HepG2 (cell line): ENCODE measurements at regions not wholly inside any gene's neighbourhood (a gene's known extent, or its start where the extent isn't known, plus 50 kb on each side); places are given as distances from the start of the nearest gene placed in this dataset.
A peak's percentile ranks its signal among the peaks of the same experiment; 100 is the strongest.

Experiments used
- ATAC-seq: fragments of 200-7000 bp; cut with Tn5 transposase; 3 replicates; pipeline ENCODE4 v1.9.1; 2020; ENCODE audit warnings: mild to moderate bottlenecking, moderate library complexity
- BruUV-seq: library from RNA; stranded (reverse); fragments of 400-500 nt; replicated peaks from 2 replicates; lab custom pipeline; 2021; lab: Mats Ljungman, UMichigan
- CTCF ChIA-PET: fragments of 300-600 bp; formaldehyde crosslinking; extraction: SDS; loops from one replicate; lab custom pipeline; 2021; ENCODE audit warnings: low total read pairs, inconsistent platforms, low intra/inter-chr PET ratio; lab: Yijun Ruan, JAX
- POLR2A ChIA-PET: fragments of 350-600 bp; sonication (Branson Sonifier 250); formaldehyde crosslinking; loops from one replicate; lab custom pipeline; 2020; ENCODE audit warnings: antibody characterized with exemption, inconsistent platforms; lab: Yijun Ruan, JAX
- DNase-seq: peaks from one replicate; pipeline ENCODE4 v3.0.0-alpha.2; 2015; ENCODE audit warnings: low spot score
- FAIRE-seq: peaks from 3 replicates; lab custom pipeline; 2011; peaks lifted over from hg19 to GRCh38; lab: Jason Lieb, UNC
- H2AFZ ChIP-seq: one replicate; pipeline ENCODE4 v1.6.1; 2011; ENCODE audit warnings: low read length, inconsistent platforms
- H3K27ac ChIP-seq: fragments of 300-600 bp; 3 replicates; pipeline ENCODE4 v1.8.0; 2011; ENCODE audit warnings: mixed run types, mild to moderate bottlenecking, mixed read lengths, low read length, inconsistent platforms; ENCODE audit not compliant: insufficient read depth; ENCODE audit errors: extremely low read length
- H3K27me3 ChIP-seq, 2 experiments: fragments of 200-600 bp in 1 of 2; 2 replicates in 1 of 2; 3 replicates in 1 of 2; pipeline versions ENCODE4 v1.6.0 to v1.8.0; 2011; ENCODE audit warnings: low read length in 2 of 2, mild to moderate bottlenecking in 2 of 2, moderate library complexity in 2 of 2, inconsistent platforms in 1 of 2; ENCODE audit not compliant: insufficient read depth in 2 of 2, control insufficient read depth in 1 of 2
- H3K36me3 ChIP-seq, 2 experiments: fragments of 200-600 bp in 1 of 2; replicated peaks in 1 of 2; 2 replicates in 1 of 2; 3 replicates in 1 of 2; pipeline versions ENCODE4 v1.5.1 to v1.8.0; 2011; ENCODE audit warnings: low read length in 2 of 2, inconsistent platforms in 1 of 2; ENCODE audit not compliant: insufficient read depth in 2 of 2, control insufficient read depth in 1 of 2
- H3K4me1 ChIP-seq: 2 replicates; pipeline ENCODE4 v1.5.1; 2012; ENCODE audit warnings: low read length, inconsistent platforms; ENCODE audit not compliant: insufficient read depth
- H3K4me2 ChIP-seq: 2 replicates; pipeline ENCODE4 v1.6.0; 2011; ENCODE audit warnings: low read depth, low read length, inconsistent platforms
- H3K4me3 ChIP-seq, 3 experiments: fragments of 200-600 bp in 1 of 3; sonication (generic), shearing (Covaris generic) in 1 of 3; replicated peaks in 1 of 3; 2 replicates each; pipeline ENCODE4 v1.5.1; 2011 to 2016; ENCODE audit warnings: low read length in 3 of 3, inconsistent platforms in 2 of 3, low read depth in 2 of 3, mild to moderate bottlenecking in 2 of 3, control low read depth in 1 of 3, mixed read lengths in 1 of 3; ENCODE audit not compliant: insufficient read depth in 1 of 3
- H3K79me2 ChIP-seq: one replicate; pipeline ENCODE4 v1.6.1; 2011; ENCODE audit warnings: low read length, inconsistent platforms; ENCODE audit not compliant: insufficient read depth
- H3K9ac ChIP-seq: 2 replicates; pipeline ENCODE4 v1.6.0; 2011; ENCODE audit warnings: mild to moderate bottlenecking, low read depth, low read length, inconsistent platforms; ENCODE audit not compliant: insufficient read depth
- H3K9me3 ChIP-seq: 2 replicates; pipeline ENCODE4 v1.5.1; 2012; ENCODE audit warnings: mild to moderate bottlenecking, low read length
- H4K20me1 ChIP-seq: 2 replicates; pipeline ENCODE4 v1.6.0; 2011; ENCODE audit warnings: inconsistent platforms, mild to moderate bottlenecking, low read length, moderate library complexity; ENCODE audit not compliant: insufficient read depth
- ATF7 ChIP-seq, 2 experiments: fragments of 450-650 bp in 1 of 2; sonication (generic) in 1 of 2; formaldehyde crosslinking in 1 of 2; IDR thresholded peaks; 2 replicates each; pipeline versions ENCODE4 v1.4.0 to v1.6.1; 2016 to 2020; ENCODE audit warnings: antibody characterized with exemption in 1 of 2, mild to moderate bottlenecking in 1 of 2, missing genetic modification reagents in 1 of 2
- EHMT2 ChIP-seq: fragments of 200-600 bp; sonication (generic); IDR thresholded peaks from 2 replicates; pipeline ENCODE4 v1.7.0; 2017; ENCODE audit warnings: antibody characterized with exemption, low read depth, low read length, borderline replicate concordance
- ELF4 ChIP-seq: sonication (generic); formaldehyde crosslinking; IDR thresholded peaks from 2 replicates; pipeline ENCODE4 v1.5.0; 2020; ENCODE audit warnings: missing genetic modification reagents, mild to moderate bottlenecking, moderate library complexity, borderline replicate concordance
- HNRNPK ChIP-seq: fragments of 200-400 bp; formaldehyde crosslinking; IDR thresholded peaks from 2 replicates; pipeline ENCODE4 v1.6.1; 2018; ENCODE audit warnings: low read length, low read depth, moderate library complexity, mild to moderate bottlenecking; ENCODE audit not compliant: poor library complexity, severe bottlenecking
- RBAK ChIP-seq: sonication (generic); formaldehyde crosslinking; IDR thresholded peaks from 2 replicates; pipeline ENCODE4 v1.5.1; 2020; ENCODE audit warnings: mild to moderate bottlenecking, missing genetic modification reagents
- RELA ChIP-seq: sonication (generic); formaldehyde crosslinking; IDR thresholded peaks from 2 replicates; pipeline ENCODE4 v1.4.0; 2020; ENCODE audit warnings: missing genetic modification reagents
- ZBTB20 ChIP-seq: sonication (generic); formaldehyde crosslinking; IDR thresholded peaks from 2 replicates; pipeline ENCODE4 v1.8.1; 2023; ENCODE audit warnings: missing genetic modification reagents, low read depth, mild to moderate bottlenecking, borderline replicate concordance
- ZFAT ChIP-seq: sonication (generic); formaldehyde crosslinking; conservative IDR thresholded peaks from 2 replicates; pipeline ENCODE4 v1.8.1; 2023; ENCODE audit warnings: missing genetic modification reagents, inconsistent platforms
- ZNF10 ChIP-seq: sonication (generic); formaldehyde crosslinking; IDR thresholded peaks from 2 replicates; pipeline ENCODE4 v1.4.0; 2020; ENCODE audit warnings: mild to moderate bottlenecking, low read depth, missing genetic modification reagents, borderline replicate concordance
- ZNF225 ChIP-seq: sonication (generic); formaldehyde crosslinking; IDR thresholded peaks from 2 replicates; pipeline ENCODE4 v1.4.0; 2020; ENCODE audit warnings: mild to moderate bottlenecking, missing genetic modification reagents
- ZNF501 ChIP-seq: sonication (generic); formaldehyde crosslinking; IDR thresholded peaks from 2 replicates; pipeline ENCODE4 v1.5.1; 2020; ENCODE audit warnings: mild to moderate bottlenecking, moderate library complexity, missing genetic modification reagents
- ZNF577 ChIP-seq: sonication (generic); formaldehyde crosslinking; IDR thresholded peaks from 2 replicates; pipeline ENCODE4 v1.4.0; 2020; ENCODE audit warnings: mild to moderate bottlenecking, low read depth, missing genetic modification reagents, borderline replicate concordance
- WGBS: methylation state at CpG from one replicate; pipeline ENCODE4 v1.1.6; 2017; ENCODE audit warnings: low lambda C conversion rate; 5-methylcytosine and 5-hydroxymethylcytosine counted together
- in situ Hi-C: cut with HindIII; loops from 2 replicates; pipeline ENCODE4 v1.10.0; 2017; ENCODE audit warnings: low pct_unique_long_range_greater_than_20kb; ENCODE audit not compliant: extremely low pct_ligation_motif_present
- intact Hi-C: fragments of 100-400 bp; cut with micrococcal nuclease; formaldehyde crosslinking; loops from one replicate; pipeline ENCODE4 v1.10.0; 2022; ENCODE audit not compliant: unreplicated experiment
- TF ChIP-seq, protein P1 (sequence below): sonication (generic); formaldehyde crosslinking; IDR thresholded peaks from 2 replicates; pipeline ENCODE4 v1.5.0; 2020; ENCODE audit warnings: mild to moderate bottlenecking, missing genetic modification reagents, borderline replicate concordance
- TF ChIP-seq, protein P2 (sequence below): sonication (generic); formaldehyde crosslinking; conservative IDR thresholded peaks from 2 replicates; pipeline ENCODE4 v1.4.0; 2020; ENCODE audit warnings: mild to moderate bottlenecking, missing genetic modification reagents, moderate library complexity

GRCh38 chr20:12170406-12170805 lies 252.7 kb downstream of the BTBD3 start:
- intact Hi-C loops, result no loop called here
- CTCF ChIA-PET, result no interaction called here
- WGBS, result 0% methylated on average over 1 of the region's 1 CpG

GRCh38 chr20:12171923-12172524 lies 254.3 kb downstream of the BTBD3 start:
- Histone ChIP-seq H3K4me3 (no peak overlapping the region), H3K27me3 (no peaks in the 10 kb centered on the region), H3K4me2 (no peak overlapping the region), H3K36me3 (no peaks in the 10 kb centered on the region), H4K20me1 (no peaks in the 10 kb centered on the region), H3K9me3 (peaks cover 94% of the 10 kb centered on the region), H3K79me2 (no peaks in the 10 kb centered on the region), H3K27ac (no peak overlapping the region), H3K9ac (no peak overlapping the region), H3K4me1 (no peaks in the 10 kb centered on the region), H2AFZ (no peak overlapping the region)
- FAIRE-seq (no peak), DNase-seq (no peak), ATAC-seq (no peak)
- WGBS, result 15% methylated on average over 2 of the region's 2 CpGs
- no TSS peak for BruUV-seq
- POLR2A ChIA-PET, result no interaction called here
- in situ Hi-C loops, result no loop called here
- intact Hi-C loops, result no loop called here
- CTCF ChIA-PET, result no interaction called here
- TF ChIP-seq, protein P1, sequence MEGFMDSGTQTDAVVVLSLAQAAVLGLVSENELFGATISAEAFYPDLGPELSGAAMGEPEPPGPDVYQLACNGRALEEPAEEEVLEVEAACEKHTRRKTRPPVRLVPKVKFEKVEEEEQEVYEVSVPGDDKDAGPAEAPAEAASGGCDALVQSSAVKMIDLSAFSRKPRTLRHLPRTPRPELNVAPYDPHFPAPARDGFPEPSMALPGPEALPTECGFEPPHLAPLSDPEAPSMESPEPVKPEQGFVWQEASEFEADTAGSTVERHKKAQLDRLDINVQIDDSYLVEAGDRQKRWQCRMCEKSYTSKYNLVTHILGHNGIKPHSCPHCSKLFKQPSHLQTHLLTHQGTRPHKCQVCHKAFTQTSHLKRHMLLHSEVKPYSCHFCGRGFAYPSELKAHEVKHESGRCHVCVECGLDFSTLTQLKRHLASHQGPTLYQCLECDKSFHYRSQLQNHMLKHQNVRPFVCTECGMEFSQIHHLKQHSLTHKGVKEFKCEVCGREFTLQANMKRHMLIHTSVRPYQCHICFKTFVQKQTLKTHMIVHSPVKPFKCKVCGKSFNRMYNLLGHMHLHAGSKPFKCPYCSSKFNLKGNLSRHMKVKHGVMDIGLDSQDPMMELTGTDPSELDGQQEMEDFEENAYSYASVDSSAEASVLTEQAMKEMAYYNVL, result no peak
- TF ChIP-seq ZFAT (CRISPR knock-in tag) (no peak), ZNF10 (CRISPR knock-in tag) (no peak), HNRNPK (no peak), RBAK (CRISPR knock-in tag) (no peak), ZNF225 (CRISPR knock-in tag) (no peak), EHMT2 (no peak), ELF4 (no peak), ZNF501 (CRISPR knock-in tag) (no peak), RELA (CRISPR knock-in tag) (no peak), ZNF577 (CRISPR knock-in tag) (no peak)
- TF ChIP-seq, protein P2, sequence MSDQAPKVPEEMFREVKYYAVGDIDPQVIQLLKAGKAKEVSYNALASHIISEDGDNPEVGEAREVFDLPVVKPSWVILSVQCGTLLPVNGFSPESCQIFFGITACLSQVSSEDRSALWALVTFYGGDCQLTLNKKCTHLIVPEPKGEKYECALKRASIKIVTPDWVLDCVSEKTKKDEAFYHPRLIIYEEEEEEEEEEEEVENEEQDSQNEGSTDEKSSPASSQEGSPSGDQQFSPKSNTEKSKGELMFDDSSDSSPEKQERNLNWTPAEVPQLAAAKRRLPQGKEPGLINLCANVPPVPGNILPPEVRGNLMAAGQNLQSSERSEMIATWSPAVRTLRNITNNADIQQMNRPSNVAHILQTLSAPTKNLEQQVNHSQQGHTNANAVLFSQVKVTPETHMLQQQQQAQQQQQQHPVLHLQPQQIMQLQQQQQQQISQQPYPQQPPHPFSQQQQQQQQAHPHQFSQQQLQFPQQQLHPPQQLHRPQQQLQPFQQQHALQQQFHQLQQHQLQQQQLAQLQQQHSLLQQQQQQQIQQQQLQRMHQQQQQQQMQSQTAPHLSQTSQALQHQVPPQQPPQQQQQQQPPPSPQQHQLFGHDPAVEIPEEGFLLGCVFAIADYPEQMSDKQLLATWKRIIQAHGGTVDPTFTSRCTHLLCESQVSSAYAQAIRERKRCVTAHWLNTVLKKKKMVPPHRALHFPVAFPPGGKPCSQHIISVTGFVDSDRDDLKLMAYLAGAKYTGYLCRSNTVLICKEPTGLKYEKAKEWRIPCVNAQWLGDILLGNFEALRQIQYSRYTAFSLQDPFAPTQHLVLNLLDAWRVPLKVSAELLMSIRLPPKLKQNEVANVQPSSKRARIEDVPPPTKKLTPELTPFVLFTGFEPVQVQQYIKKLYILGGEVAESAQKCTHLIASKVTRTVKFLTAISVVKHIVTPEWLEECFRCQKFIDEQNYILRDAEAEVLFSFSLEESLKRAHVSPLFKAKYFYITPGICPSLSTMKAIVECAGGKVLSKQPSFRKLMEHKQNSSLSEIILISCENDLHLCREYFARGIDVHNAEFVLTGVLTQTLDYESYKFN, result no peak

More at GRCh38 chr20:12170406-12170805, 252.7 kb downstream of the BTBD3 start:
- TF ChIP-seq ZBTB20 (CRISPR knock-in tag) (no peak), ATF7 (IDR thresholded peaks at IDR 0.05) (0 out of 2 replicates have a peak, but pooled peaks have one; percentile 4), ATF7 (CRISPR knock-in tag; IDR thresholded peaks at IDR 0.05) (no peak)
- TF ChIP-seq, all 625 proteins: peak for 1
- H3K27ac ChIP-seq, result no peak overlapping the region
- in situ Hi-C loops, result no loop called here
- no peaks in the 10 kb centered on the region for H3K4me1 ChIP-seq
- H3K4me3 ChIP-seq, result no peak overlapping the region
- H3K9me3 ChIP-seq, result peaks cover 95% of the 10 kb centered on the region
- BruUV-seq, result no TSS peak
- no peak overlapping the region for H2AFZ ChIP-seq
- POLR2A ChIA-PET, result no interaction called here
- H4K20me1 ChIP-seq, result no peaks in the 10 kb centered on the region
- no peaks in the 10 kb centered on the region for H3K27me3 ChIP-seq
- H3K36me3 ChIP-seq, result no peaks in the 10 kb centered on the region
- DNase-seq (no peak), ATAC-seq (no peak), FAIRE-seq (no peak)
- H3K4me2 ChIP-seq, result no peak overlapping the region
- H3K79me2 ChIP-seq, result no peaks in the 10 kb centered on the region
- no peak overlapping the region for H3K9ac ChIP-seq
